CD4-positive, alpha-beta T cell treated with Interferon gamma for 1 hour (primary cell): ENCODE measurements at regions not wholly inside any gene's neighbourhood (a gene's known extent, or its start where the extent isn't known, plus 50 kb on each side); places are given as distances from the start of the nearest gene placed in this dataset.

ENCODE experiments used
- DNase-seq: peaks from one replicate; pipeline ENCODE4 v3.0.0-alpha.2; 2020

DNA sequence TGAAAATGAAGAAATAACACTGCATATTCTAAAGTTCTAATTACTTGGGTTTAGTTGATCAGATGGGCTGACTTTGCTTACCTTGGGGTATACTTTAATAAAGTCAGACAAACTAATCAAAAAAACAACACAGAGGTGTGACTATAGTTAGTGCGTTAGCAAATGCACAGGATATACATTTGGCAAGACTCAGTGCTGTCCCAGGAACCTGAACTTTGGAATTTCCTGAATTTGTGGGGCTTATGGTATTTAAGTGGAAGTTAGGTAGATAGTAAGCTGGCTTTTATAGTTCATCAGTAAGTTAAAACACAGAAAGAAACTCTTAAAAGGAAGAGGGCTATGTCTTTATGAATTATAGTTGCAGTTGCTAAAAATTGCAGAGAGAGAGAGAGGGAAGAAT is 302.6 kb upstream of the DDI1 start:
- DNase-seq, result no peak

DNA sequence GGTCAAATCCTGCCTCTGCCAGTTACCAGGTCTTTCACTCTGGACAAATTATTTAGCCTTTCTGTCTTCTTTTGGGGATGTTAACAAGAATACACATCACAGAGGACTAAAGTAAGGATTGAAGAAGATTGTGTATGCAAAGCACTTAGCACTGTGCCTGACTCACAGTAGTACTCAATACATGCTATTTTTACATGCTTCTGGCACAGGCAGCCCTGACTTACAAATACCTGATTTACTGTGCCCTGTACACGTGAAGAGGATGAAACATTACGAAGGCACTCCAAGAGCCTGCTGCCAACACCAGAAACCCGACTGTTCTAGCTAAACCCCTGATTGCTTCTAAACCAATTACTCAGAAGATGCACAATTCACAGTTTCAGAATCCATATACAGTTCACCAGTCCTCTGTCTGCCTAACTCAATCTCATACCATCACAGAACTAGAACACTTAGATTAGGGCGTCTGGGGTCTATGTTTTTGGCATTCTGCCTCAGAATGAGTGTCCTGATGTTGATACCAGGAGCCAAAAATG is 300.9 kb upstream of the DDI1 start:
- no peak for DNase-seq

- no peak for DNase-seq
These were observed 300.0 kb upstream of the DDI1 start for GRCh38 chr11:103736315-103737036.

- no peak for DNase-seq
These were observed 299.3 kb upstream of the DDI1 start for GRCh38 chr11:103737037-103737622.

DNA sequence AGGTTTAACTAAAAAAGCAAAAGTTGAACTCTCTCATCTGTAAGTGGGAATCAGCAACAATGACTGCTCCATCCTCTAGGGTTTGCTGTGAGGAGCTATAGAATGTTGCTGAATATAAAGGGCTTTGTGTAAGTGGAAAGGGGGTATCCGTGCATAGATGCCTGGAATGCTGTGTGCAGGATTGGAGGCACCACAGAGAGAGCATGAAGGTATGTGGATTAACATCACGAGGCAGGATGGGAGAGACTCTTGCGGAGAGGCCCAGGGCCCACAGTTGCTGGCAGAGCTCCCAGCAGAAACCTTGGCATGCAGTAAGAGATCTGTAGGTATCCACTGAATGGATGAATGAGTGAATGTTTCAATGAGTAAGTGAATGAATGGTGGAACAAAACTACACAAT is 298.7 kb upstream of the DDI1 start:
- DNase-seq, result no peak

DNA sequence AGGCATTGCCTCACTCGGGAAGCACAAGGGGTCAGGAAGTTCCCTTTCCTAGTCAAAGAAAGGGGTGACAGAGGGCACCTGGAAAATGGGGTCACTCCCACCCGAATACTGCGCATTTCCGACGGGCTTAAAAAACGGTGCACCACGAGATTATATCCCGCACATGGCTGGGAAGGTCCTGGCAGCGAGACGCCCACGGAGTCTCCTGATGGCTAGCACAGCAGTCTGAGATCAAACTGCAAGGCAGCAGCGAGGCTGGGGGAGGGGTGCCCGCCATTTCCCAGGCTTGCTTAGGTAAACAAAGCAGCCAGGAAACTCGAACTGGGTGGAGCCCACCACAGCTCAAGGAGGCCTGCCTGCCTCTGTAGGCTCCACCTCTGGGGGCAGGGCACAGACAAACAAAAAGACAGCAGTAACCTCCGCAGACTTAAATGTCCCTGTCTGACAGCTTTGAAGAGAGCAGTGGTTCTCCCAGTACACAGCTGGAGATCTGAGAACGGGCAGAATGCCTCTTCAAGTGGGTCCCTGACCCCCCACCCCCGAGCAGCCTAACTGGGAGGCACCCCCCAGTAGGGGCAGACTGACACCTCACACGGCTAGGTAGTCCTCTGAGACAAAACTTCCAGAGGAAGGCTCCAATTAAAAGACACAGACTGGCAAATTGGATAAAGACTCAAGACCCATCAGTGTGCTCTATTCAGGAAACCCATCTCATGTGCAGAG is 297.2 kb upstream of the DDI1 start:
- DNase-seq, result peak; percentile 12

- DNase-seq, result no peak
These were observed 291.8 kb upstream of the DDI1 start for GRCh38 chr11:103744496-103745153.

GRCh38 chr11:103749158-103749557 is 287.3 kb upstream of the DDI1 start:
- DNase-seq, result no peak

- DNase-seq, result no peak
These were observed 267.6 kb upstream of the DDI1 start for GRCh38 chr11:103768816-103769215.

DNA sequence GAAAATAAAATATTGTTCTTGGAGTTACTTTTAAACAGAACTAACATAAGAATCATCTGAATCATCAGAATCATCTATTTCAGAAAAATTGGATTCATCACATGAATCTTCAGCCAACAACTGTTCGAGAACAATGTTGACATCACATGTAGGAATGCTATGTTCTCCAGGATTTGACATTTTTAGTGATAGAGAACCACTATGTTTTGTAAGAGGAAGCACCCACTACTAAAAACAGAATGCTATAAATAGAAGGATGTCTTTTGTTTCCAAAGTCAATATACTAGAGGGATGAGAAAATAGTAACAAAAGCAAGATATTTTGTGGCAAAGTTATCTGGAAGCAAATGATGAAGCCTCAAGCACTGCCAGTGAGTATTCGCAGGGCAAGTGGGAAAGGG is 263.4 kb upstream of the DDI1 start:
- no peak for DNase-seq

DNA sequence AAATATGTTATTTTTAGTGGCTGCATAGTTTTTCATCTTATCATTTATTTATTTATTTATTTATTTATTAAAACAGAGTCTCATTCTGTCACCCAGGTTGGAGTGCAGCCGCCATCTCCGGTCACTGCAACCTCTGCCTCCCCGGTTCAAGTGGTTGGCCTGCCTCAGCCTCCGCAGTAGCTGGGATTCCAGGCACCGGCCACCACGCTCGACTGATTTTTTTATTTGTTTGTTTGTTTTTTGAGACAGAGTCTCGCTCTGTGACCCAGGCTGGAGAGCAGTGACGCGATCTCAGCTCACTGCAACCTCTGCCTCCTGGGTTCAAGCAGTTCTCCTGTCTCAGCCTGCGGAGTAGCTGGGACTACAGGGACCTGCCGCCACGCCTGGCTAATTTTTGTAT is 262.9 kb upstream of the DDI1 start:
- no peak for DNase-seq

DNA sequence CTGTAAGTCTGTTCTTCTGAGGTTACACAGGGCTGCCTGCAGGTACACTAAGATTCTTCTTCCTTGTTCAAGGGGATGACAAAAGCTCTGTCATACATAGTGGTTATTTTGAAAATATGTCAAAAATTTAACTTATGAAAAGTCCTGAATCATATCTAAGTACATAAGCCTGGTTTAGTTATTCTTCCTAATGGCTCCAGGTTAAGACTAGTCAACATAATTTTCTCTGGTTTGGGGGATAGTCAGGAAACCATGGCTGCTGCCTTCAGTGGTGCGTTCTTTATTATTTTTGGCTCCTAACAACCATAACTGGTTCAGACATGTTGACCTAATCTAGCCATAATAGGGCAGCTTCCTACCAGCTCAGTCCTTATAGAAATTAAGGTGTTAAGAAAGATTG is 257.4 kb upstream of the DDI1 start:
- DNase-seq, result no peak

- no peak for DNase-seq
These were observed 246.5 kb upstream of the DDI1 start for GRCh38 chr11:103789952-103790351.

- DNase-seq, result no peak
These were observed 243.4 kb upstream of the DDI1 start for GRCh38 chr11:103792981-103793468.

DNA sequence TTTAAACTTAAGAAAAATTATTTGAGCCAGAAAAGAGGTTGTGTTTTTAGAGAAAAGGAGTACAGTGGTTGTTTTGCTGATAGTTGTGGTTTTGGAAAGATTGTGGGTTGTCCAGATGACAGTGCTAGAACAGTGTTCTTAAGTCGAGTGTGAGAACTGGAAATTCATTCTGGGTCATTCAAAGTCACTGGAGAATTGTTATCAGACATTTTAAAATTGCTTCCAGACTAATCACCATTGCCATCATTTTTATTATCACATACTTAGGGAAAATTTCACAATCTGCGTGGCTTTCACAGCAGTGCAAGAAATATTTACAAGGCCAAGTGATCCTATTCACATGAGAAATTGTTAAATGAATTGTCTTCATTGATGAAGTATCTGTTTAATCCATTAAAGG is 242.2 kb upstream of the DDI1 start:
- no peak for DNase-seq

GRCh38 chr11:103798026-103798425 is 238.4 kb upstream of the DDI1 start:
- DNase-seq, result no peak

DNA sequence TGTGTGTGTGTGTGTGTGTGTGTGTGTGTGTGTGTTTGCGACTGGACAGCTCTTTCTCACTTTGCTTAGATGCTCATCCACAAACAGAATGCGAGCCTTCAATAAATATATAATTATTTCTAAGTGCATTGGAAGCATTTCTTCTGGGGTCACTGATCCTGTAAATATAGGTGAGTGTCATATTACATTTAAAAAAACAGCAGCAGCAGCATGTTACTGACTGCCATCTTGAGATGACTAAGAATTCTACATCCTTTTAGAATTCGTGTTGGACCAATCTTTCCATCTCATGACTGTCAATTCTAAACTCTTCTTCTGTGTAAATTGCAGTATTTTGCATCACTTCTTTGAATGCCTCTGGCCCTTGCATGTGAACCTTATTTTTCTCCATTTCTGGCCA is 238.0 kb upstream of the DDI1 start:
- no peak for DNase-seq

GRCh38 chr11:103800406-103801114 is 235.9 kb upstream of the DDI1 start:
- no peak for DNase-seq

DNA sequence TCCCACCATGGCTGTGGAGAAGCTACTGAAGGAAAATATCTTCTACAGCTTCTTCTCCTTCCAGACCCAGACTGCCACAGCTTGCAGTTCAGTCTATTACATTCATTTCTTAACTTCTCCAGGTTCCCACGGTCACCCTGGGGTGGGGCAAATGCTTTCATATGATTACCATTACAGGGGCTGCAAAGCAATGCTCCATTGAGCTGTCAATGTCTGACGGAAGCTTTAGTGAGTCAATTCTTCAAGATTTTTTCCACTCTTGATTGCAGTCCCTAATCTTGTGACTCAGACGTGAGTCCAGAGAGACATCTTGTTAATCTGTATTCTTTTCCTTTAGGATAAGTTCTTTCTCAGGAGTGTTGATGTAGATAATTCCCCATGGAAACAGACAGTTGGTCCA is 233.4 kb upstream of the DDI1 start:
- DNase-seq, result no peak

GRCh38 chr11:103805688-103806009 is 230.8 kb upstream of the DDI1 start:
- DNase-seq, result no peak

- no peak for DNase-seq
These were observed 230.1 kb upstream of the DDI1 start for GRCh38 chr11:103806130-103806895.

DNA sequence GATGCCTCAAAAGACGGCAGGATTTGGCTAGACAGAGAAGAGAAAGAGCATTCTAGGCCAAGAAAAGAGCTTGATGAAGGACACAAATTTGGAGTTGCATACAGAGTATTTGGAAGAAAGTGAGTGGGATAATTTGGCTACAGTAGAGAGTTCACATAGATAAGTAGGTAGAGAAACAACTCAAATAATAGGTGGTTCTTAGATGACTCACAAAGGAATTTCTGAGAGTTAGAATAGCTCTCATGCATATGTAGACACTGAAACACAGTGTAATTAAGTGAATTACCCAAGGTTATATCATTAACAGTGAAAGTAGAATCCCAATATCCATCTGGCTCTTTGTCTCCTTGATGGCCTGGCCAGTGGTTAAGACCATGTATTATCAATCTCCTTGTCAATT is 228.6 kb upstream of the DDI1 start:
- DNase-seq, result no peak
